ENCODE measurements at regions not wholly inside any gene's neighbourhood (a gene's known extent, or its start where the extent isn't known, plus 50 kb on each side); places are given as distances from the start of the nearest gene placed in this dataset.

- Histone ChIP-seq H3K9me3 (ENCODE audit: control insufficient read depth, insufficient read depth, low read depth, low read length) (no peaks in the 10 kb centered on the region), H3K27me3 (ENCODE audit: control insufficient read depth, insufficient read depth, low read length) (no peaks in the 10 kb centered on the region), H3K36me3 (ENCODE audit: control insufficient read depth, insufficient read depth, low read length) (no peaks in the 10 kb centered on the region), H3K4me3 (ENCODE audit: low read depth in 2 of 2, low read length in 2 of 2) (no peak overlapping the region), H3K4me1 (ENCODE audit: control insufficient read depth, insufficient read depth, low read length) (no peaks in the 10 kb centered on the region), H3K27ac (ENCODE audit: low read length) (no peak overlapping the region)
- no peak for TF ChIP-seq CTCF (IDR thresholded peaks at IDR 0.05)
- no peak for TF ChIP-seq POLR2AphosphoS5 (IDR thresholded peaks at IDR 0.05; ENCODE audit: low read depth, low read length)
- no peak for TF ChIP-seq TCF7L2 (IDR thresholded peaks at IDR 0.05; ENCODE audit: low read depth, low read length)
- no peak for TF ChIP-seq SIN3A (IDR thresholded peaks at IDR 0.05; ENCODE audit: borderline replicate concordance, insufficient read depth, low read depth, low read length)
- no peak for TF ChIP-seq REST (IDR thresholded peaks at IDR 0.05; ENCODE audit: insufficient read depth in 1 of 2, low read depth in 2 of 2, low read length in 1 of 2)
- DNase-seq (ENCODE audit: low read depth, low spot score) (no peak), ATAC-seq (no peak)
- in situ Hi-C loops (cut with HindIII; ENCODE audit: low pct_unique_long_range_greater_than_20kb, low sequenced_read_pairs): no loop called here
- BruUV-seq (replicated peaks): no TSS peak
- intact Hi-C loops (cut with micrococcal nuclease; ENCODE audit: unreplicated experiment): no loop called here
- CTCF ChIA-PET: no interaction called here
- POLR2A ChIA-PET: no interaction called here
Measured at GRCh38 chrX:8279323-8279722, 108.3 kb upstream of the VCX2 start.

GRCh38 chrX:8284131-8284530 lies 113.1 kb upstream of the VCX2 start:
- ChIA-PET CTCF (no interaction called here), POLR2A (no interaction called here)
- Histone ChIP-seq H3K36me3 (ENCODE audit: control insufficient read depth, insufficient read depth, low read length) (no peaks in the 10 kb centered on the region), H3K27ac (ENCODE audit: low read length) (no peak overlapping the region), H3K27me3 (ENCODE audit: control insufficient read depth, insufficient read depth, low read length) (no peaks in the 10 kb centered on the region), H3K4me1 (ENCODE audit: control insufficient read depth, insufficient read depth, low read length) (no peaks in the 10 kb centered on the region), H3K4me3 (ENCODE audit: low read depth in 2 of 2, low read length in 2 of 2) (no peak overlapping the region), H3K9me3 (ENCODE audit: control insufficient read depth, insufficient read depth, low read depth, low read length) (no peaks in the 10 kb centered on the region)
- no peak for ATAC-seq
- BruUV-seq (replicated peaks): no TSS peak
- DNase-seq (ENCODE audit: low read depth, low spot score): no peak
- in situ Hi-C loops (cut with HindIII; ENCODE audit: low pct_unique_long_range_greater_than_20kb, low sequenced_read_pairs) (no loop called here), intact Hi-C loops (cut with micrococcal nuclease; ENCODE audit: unreplicated experiment) (no loop called here)
- no peak for TF ChIP-seq REST (IDR thresholded peaks at IDR 0.05; ENCODE audit: insufficient read depth in 1 of 2, low read depth in 2 of 2, low read length in 1 of 2)
- no peak for TF ChIP-seq TCF7L2 (IDR thresholded peaks at IDR 0.05; ENCODE audit: low read depth, low read length)
- no peak for TF ChIP-seq CTCF (IDR thresholded peaks at IDR 0.05)

Data from Panc1 (cell line).